Panc1 (cell line): ENCODE measurements at regions not wholly inside any gene's neighbourhood (a gene's known extent, or its start where the extent isn't known, plus 50 kb on each side); places are given as distances from the start of the nearest gene placed in this dataset.

ENCODE experiments used
- ATAC-seq: fragments of 200-7000 bp; cut with Tn5 transposase; 2 replicates; pipeline ENCODE4 v1.9.1; 2020; ENCODE audit warnings: mild to moderate bottlenecking, moderate library complexity
- BruUV-seq: library from RNA; stranded (reverse); fragments of 400-500 nt; replicated peaks from 2 replicates; lab custom pipeline; 2021; lab: Mats Ljungman, UMichigan
- CTCF ChIA-PET: fragments of 300-600 bp; sonication (Branson Sonifier 250); formaldehyde crosslinking; loops from one replicate; lab custom pipeline; 2022; ENCODE audit warnings: antibody characterized with exemption; lab: Charles Lee
- POLR2A ChIA-PET: fragments of 300-600 bp; sonication (Branson Sonifier 250); formaldehyde crosslinking; loops from one replicate; lab custom pipeline; 2022; ENCODE audit warnings: antibody characterized with exemption; lab: Charles Lee
- DNase-seq: peaks from one replicate; pipeline ENCODE4 v3.0.0-alpha.2; 2010; ENCODE audit warnings: low read depth, low spot score
- H3K27ac ChIP-seq: 2 replicates; pipeline ENCODE4 v1.5.1; 2011; ENCODE audit warnings: mild to moderate bottlenecking, low read length, inconsistent platforms
- H3K27me3 ChIP-seq: fragments of 200-500 bp; sonication (Bioruptor generic); 2 replicates; pipeline ENCODE4 v1.6.0; 2014; ENCODE audit warnings: low read length, inconsistent platforms; ENCODE audit not compliant: control insufficient read depth, insufficient read depth
- H3K36me3 ChIP-seq: fragments of 200-500 bp; sonication (Bioruptor generic); 2 replicates; pipeline ENCODE4 v1.5.1; 2014; ENCODE audit warnings: inconsistent platforms, mild to moderate bottlenecking, low read length, moderate library complexity; ENCODE audit not compliant: control insufficient read depth, insufficient read depth
- H3K4me1 ChIP-seq: 2 replicates; pipeline ENCODE4 v1.5.1; 2011; ENCODE audit warnings: inconsistent platforms, mild to moderate bottlenecking, low read length, moderate library complexity; ENCODE audit not compliant: control insufficient read depth, insufficient read depth
- H3K4me3 ChIP-seq, 2 experiments: 2 replicates each; pipeline ENCODE4 v1.5.1; 2011 to 2012; ENCODE audit warnings: low read depth in 2 of 2, low read length in 2 of 2, mild to moderate bottlenecking in 2 of 2, inconsistent platforms in 1 of 2, moderate library complexity in 1 of 2
- H3K9me3 ChIP-seq: fragments of 200-500 bp; sonication (Bioruptor generic); 2 replicates; pipeline ENCODE4 v1.5.1; 2014; ENCODE audit warnings: low read depth, mild to moderate bottlenecking, inconsistent platforms, low read length, moderate library complexity; ENCODE audit not compliant: control insufficient read depth, insufficient read depth
- CTCF ChIP-seq: fragments of 450-650 bp; IDR thresholded peaks from 2 replicates; pipeline ENCODE4 v1.5.1; 2017; ENCODE audit warnings: mild to moderate bottlenecking
- POLR2AphosphoS5 ChIP-seq: IDR thresholded peaks from 2 replicates; pipeline ENCODE4 v1.6.1; 2012; ENCODE audit warnings: mild to moderate bottlenecking, low read depth, low read length, moderate library complexity
- REST ChIP-seq, 2 experiments: IDR thresholded peaks; 2 replicates each; pipeline ENCODE4 v1.6.1; 2011 to 2012; ENCODE audit warnings: low read depth in 2 of 2, control low read depth in 1 of 2, low read length in 1 of 2, mild to moderate bottlenecking in 1 of 2, moderate library complexity in 1 of 2; ENCODE audit not compliant: insufficient read depth in 1 of 2
- SIN3A ChIP-seq: IDR thresholded peaks from 2 replicates; pipeline ENCODE4 v1.6.1; 2012; ENCODE audit warnings: low read depth, mild to moderate bottlenecking, low read length, moderate library complexity, borderline replicate concordance; ENCODE audit not compliant: insufficient read depth
- TCF7L2 ChIP-seq: IDR thresholded peaks from 2 replicates; pipeline ENCODE4 v1.6.1; 2011; ENCODE audit warnings: mild to moderate bottlenecking, low read depth, low read length, inconsistent platforms
- in situ Hi-C: cut with HindIII; loops from 2 replicates; pipeline ENCODE4 v1.10.0; 2016; ENCODE audit warnings: low sequenced_read_pairs, low pct_unique_long_range_greater_than_20kb
- intact Hi-C: fragments of 100-400 bp; cut with micrococcal nuclease; formaldehyde crosslinking; loops from one replicate; pipeline ENCODE4 v1.10.0; 2022; ENCODE audit not compliant: unreplicated experiment

DNA sequence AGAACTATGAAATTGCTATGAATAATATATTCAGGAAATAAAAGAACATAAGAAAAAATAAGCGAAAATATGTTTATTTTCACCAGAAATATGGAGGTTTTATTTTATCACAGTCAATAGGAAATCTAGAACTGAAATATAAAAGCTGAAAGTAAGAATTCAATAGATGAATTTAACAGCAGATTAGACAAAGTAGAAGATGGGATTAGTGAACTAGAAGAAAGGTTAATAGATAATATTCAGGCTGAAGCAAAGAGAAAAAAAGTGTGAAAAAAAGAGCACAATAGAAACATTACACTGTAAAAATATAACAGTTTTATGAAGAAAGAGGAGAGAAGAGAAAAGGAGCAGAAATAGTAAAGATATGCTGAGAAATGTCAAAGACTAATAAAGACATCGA, 1152.1 kb downstream of the FAT4 start:
- CTCF ChIA-PET, result no interaction called here
- H3K9me3 ChIP-seq, result no peaks in the 10 kb centered on the region

DNA sequence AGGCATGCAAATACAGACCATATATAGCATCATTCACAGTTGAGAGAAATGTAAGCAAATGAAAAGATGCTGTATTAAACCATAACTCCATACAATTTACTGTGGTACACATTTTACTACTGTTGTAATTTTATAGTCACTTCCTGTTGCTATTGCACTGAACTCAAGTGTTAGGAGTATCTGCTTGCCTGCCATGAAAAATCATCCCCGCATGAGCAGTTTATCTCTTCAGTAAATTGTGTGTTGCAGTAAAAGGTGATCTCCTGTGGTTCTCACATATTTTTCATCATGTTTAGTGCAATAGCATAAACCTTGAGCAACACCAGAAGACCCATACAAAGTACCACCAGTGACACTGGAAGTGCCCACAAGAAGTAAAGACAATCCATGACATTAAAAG, 1153.4 kb downstream of the FAT4 start:
- Histone ChIP-seq H3K4me3 (no peak overlapping the region), H3K27me3 (no peaks in the 10 kb centered on the region), H3K27ac (no peak overlapping the region), H3K9me3 (no peaks in the 10 kb centered on the region), H3K4me1 (no peaks in the 10 kb centered on the region), H3K36me3 (no peaks in the 10 kb centered on the region)
- ATAC-seq (no peak), DNase-seq (no peak)
- ChIA-PET POLR2A (no interaction called here), CTCF (no interaction called here)
- BruUV-seq, result no TSS peak
- intact Hi-C loops (no loop called here), in situ Hi-C loops (no loop called here)
- no peak for TF ChIP-seq CTCF
- no peak for TF ChIP-seq TCF7L2
- TF ChIP-seq SIN3A, result no peak
- TF ChIP-seq POLR2AphosphoS5, result no peak
- no peak for TF ChIP-seq REST (IDR thresholded peaks at IDR 0.05; ENCODE audit: insufficient read depth in 1 of 2, low read depth in 2 of 2, low read length in 1 of 2)

More for the DNA sequence above, 1152.1 kb downstream of the FAT4 start:
- Histone ChIP-seq H3K4me1 (no peaks in the 10 kb centered on the region), H3K27ac (no peak overlapping the region), H3K4me3 (no peak overlapping the region), H3K36me3 (no peaks in the 10 kb centered on the region), H3K27me3 (no peaks in the 10 kb centered on the region)
- POLR2A ChIA-PET, result no interaction called here
- no TSS peak for BruUV-seq
- ATAC-seq (no peak), DNase-seq (no peak)
- intact Hi-C loops (no loop called here), in situ Hi-C loops (no loop called here)
- TF ChIP-seq TCF7L2, result no peak
- no peak for TF ChIP-seq CTCF
- no peak for TF ChIP-seq POLR2AphosphoS5
- TF ChIP-seq SIN3A, result no peak
- TF ChIP-seq REST (IDR thresholded peaks at IDR 0.05; ENCODE audit: insufficient read depth in 1 of 2, low read depth in 2 of 2, low read length in 1 of 2), result no peak
